ENCODE measurements at regions not wholly inside any gene's neighbourhood (a gene's known extent, or its start where the extent isn't known, plus 50 kb on each side); places are given as distances from the start of the nearest gene placed in this dataset.

- Histone ChIP-seq H3K4me1 (peaks cover 25% of the 10 kb centered on the region), H3K79me2 (ENCODE audit: low read depth) (no peaks in the 10 kb centered on the region), H3K27ac (no peak overlapping the region), H3K36me3 (no peaks in the 10 kb centered on the region), H4K20me1 (ENCODE audit: low read depth) (no peaks in the 10 kb centered on the region), H3K9ac (no peak overlapping the region), H3F3A (ENCODE audit: low read depth) (peaks cover 7% of the 10 kb centered on the region), H3K4me2 (no peak overlapping the region), H2AFZ (replicated peaks) (no peak overlapping the region), H3K9me3 (ENCODE audit: low read depth) (no peaks in the 10 kb centered on the region), H3K4me3 (no peak overlapping the region), H3K27me3 (no peaks in the 10 kb centered on the region)
- Mint-ChIP-seq H3K4me1 (peaks cover 32% of the 10 kb centered on the region), H3K27me3 (ENCODE audit: insufficient read depth, low read depth) (no peaks in the 10 kb centered on the region), H3K4me3 (no peak overlapping the region), H3K36me3 (no peaks in the 10 kb centered on the region), H3K27ac (no peak overlapping the region), H3K9me3 (no peaks in the 10 kb centered on the region)
- TF ChIP-seq EZH2phosphoT487 (IDR thresholded peaks at IDR 0.05) (no peak), EZH2 (IDR thresholded peaks at IDR 0.05) (no peak)
- TF ChIP-seq, protein P1, sequence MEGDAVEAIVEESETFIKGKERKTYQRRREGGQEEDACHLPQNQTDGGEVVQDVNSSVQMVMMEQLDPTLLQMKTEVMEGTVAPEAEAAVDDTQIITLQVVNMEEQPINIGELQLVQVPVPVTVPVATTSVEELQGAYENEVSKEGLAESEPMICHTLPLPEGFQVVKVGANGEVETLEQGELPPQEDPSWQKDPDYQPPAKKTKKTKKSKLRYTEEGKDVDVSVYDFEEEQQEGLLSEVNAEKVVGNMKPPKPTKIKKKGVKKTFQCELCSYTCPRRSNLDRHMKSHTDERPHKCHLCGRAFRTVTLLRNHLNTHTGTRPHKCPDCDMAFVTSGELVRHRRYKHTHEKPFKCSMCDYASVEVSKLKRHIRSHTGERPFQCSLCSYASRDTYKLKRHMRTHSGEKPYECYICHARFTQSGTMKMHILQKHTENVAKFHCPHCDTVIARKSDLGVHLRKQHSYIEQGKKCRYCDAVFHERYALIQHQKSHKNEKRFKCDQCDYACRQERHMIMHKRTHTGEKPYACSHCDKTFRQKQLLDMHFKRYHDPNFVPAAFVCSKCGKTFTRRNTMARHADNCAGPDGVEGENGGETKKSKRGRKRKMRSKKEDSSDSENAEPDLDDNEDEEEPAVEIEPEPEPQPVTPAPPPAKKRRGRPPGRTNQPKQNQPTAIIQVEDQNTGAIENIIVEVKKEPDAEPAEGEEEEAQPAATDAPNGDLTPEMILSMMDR (IDR thresholded peaks at IDR 0.05): no peak
- DNase-seq (ENCODE audit: low spot score): no peak
Observed at GRCh38 chr3:162077108-162077507, 580.5 kb downstream of the OTOL1 start.

DNA sequence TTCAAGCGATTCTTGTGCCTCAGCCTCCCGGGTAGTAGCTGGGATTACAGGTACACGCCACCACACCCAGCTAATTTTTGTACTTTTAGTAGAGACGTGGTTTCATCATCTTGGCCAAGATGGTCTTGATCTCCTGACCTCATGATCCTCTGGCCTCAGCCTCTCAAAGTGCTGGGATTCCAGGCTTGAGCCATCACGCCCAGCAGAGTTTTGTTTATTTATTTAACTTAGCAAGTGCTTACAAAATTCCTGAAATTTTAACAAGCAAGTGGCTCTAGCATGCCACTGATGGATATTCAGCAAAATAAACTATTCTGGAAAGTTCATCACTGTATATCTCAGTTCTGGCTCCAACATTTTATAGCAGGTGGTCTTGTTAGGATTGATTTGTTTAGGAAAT is 585.9 kb downstream of the OTOL1 start:
- no peak for DNase-seq (ENCODE audit: low spot score)
- no peak overlapping the region for H3K4me2 ChIP-seq
- TF ChIP-seq EZH2phosphoT487 (IDR thresholded peaks at IDR 0.05) (no peak), EZH2 (IDR thresholded peaks at IDR 0.05) (no peak)
- TF ChIP-seq, protein P1 (IDR thresholded peaks at IDR 0.05): no peak
- H3K27me3 ChIP-seq: no peaks in the 10 kb centered on the region
- H3K4me1 Mint-ChIP-seq: no peaks in the 10 kb centered on the region
- no peak overlapping the region for H3K9ac ChIP-seq
- no peaks in the 10 kb centered on the region for H3K9me3 ChIP-seq (ENCODE audit: low read depth)
- H2AFZ ChIP-seq (replicated peaks): no peak overlapping the region
- H3K36me3 ChIP-seq: no peaks in the 10 kb centered on the region
- no peaks in the 10 kb centered on the region for H3K79me2 ChIP-seq (ENCODE audit: low read depth)
- no peaks in the 10 kb centered on the region for H3K4me1 ChIP-seq
- no peak overlapping the region for H3K27ac Mint-ChIP-seq
- no peaks in the 10 kb centered on the region for H3F3A ChIP-seq (ENCODE audit: low read depth)
- no peak overlapping the region for H3K4me3 ChIP-seq
- H4K20me1 ChIP-seq (ENCODE audit: low read depth): no peaks in the 10 kb centered on the region
- H3K36me3 Mint-ChIP-seq: no peaks in the 10 kb centered on the region
- H3K27me3 Mint-ChIP-seq (ENCODE audit: insufficient read depth, low read depth): no peaks in the 10 kb centered on the region
- H3K9me3 Mint-ChIP-seq: no peaks in the 10 kb centered on the region
- no peak overlapping the region for H3K27ac ChIP-seq
- no peak overlapping the region for H3K4me3 Mint-ChIP-seq

GRCh38 chr3:162087361-162087760 is 590.8 kb downstream of the OTOL1 start:
- no peaks in the 10 kb centered on the region for H3K9me3 ChIP-seq (ENCODE audit: low read depth)
- Mint-ChIP-seq H3K27ac (no peak overlapping the region), H3K27me3 (ENCODE audit: insufficient read depth, low read depth) (peaks cover 2% of the 10 kb centered on the region), H3K36me3 (no peaks in the 10 kb centered on the region), H3K9me3 (peaks cover 2% of the 10 kb centered on the region), H3K4me3 (no peak overlapping the region), H3K4me1 (no peaks in the 10 kb centered on the region)
- no peak overlapping the region for H3K4me2 ChIP-seq
- H3K4me1 ChIP-seq: no peaks in the 10 kb centered on the region
- H4K20me1 ChIP-seq (ENCODE audit: low read depth): no peaks in the 10 kb centered on the region
- H3K79me2 ChIP-seq (ENCODE audit: low read depth): no peaks in the 10 kb centered on the region
- TF ChIP-seq, protein P1 (IDR thresholded peaks at IDR 0.05): no peak
- TF ChIP-seq EZH2phosphoT487 (IDR thresholded peaks at IDR 0.05) (no peak), EZH2 (IDR thresholded peaks at IDR 0.05) (no peak)
- H3K4me3 ChIP-seq: no peak overlapping the region
- H3K27ac ChIP-seq: no peak overlapping the region
- no peaks in the 10 kb centered on the region for H3K36me3 ChIP-seq
- H2AFZ ChIP-seq (replicated peaks): no peak overlapping the region
- DNase-seq (ENCODE audit: low spot score): no peak
- no peak overlapping the region for H3K9ac ChIP-seq
- no peaks in the 10 kb centered on the region for H3F3A ChIP-seq (ENCODE audit: low read depth)
- H3K27me3 ChIP-seq: no peaks in the 10 kb centered on the region
